GM18499 (cell line): ENCODE measurements at regions not wholly inside any gene's neighbourhood (a gene's known extent, or its start where the extent isn't known, plus 50 kb on each side); places are given as distances from the start of the nearest gene placed in this dataset.
"Not testable (repeated sequence)": the region's sequence is repeated elsewhere in the genome, so short reads cannot be mapped to it uniquely, and the experiment has no call there.

Experiments
- ATAC-seq: cut with Tn5 transposase; IDR thresholded peaks from one replicate; pipeline ENCODE4 v1.9.1; 2021; ENCODE audit warnings: moderate number of reproducible peaks; ENCODE audit not compliant: insufficient read depth, unreplicated experiment

DNA sequence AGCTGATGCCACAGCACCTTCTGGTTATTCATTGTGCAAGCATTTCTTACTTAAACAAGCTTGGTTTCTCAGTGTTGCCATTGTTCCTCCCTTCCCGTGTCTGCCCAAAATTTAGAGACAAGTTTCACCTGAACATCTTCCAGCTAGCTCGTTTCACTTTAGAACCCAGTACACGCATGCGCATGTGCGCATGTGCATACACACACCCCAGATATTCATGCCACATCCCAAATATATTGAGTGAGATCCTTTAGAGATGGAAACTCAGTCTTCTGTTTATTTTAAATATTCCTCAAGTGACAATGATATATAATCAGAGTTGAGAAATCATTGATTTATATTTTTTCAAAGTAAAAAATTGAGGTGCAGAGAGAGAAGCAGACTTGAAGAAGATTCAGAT, 147.6 kb downstream of the PLK2 start:
- no peak for ATAC-seq

DNA sequence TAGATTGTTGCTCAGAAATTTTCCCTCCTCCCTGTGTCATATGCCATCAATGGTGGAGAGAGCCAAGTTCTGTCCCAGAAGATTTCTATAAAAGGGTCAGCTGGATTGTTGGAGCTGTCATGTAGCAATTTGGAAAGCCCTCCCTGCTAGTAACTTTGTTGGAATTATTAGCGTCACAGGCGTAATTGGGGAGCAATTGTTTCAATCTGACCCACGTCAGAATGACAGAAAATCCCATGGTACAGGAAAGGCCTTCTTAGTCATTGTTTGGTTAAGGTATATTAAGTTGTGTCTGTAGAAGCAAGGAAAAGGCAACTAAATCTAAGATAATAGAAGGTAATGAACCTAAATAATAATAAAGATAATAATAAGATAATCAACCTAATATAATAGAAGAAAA, 148.4 kb downstream of the PLK2 start:
- ATAC-seq = no peak

DNA sequence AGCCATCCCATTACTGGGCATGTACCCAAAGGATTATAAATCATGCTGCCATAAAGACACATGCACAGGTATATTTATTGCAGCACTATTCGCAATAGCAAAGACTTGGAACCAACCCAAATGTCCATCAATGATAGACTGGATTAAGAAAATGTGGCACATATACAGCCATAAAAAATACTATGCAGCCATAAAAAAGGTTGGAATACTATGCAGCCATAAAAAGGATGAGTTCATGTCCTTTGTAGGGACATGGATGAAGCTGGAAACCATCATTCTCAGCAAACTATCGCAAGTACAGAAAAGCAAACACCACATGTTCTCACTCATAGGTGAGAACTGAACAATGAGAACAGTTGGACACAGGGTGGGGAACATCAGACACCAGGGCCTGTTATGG, 151.5 kb downstream of the PLK2 start:
- not testable (repeated sequence) for ATAC-seq

DNA sequence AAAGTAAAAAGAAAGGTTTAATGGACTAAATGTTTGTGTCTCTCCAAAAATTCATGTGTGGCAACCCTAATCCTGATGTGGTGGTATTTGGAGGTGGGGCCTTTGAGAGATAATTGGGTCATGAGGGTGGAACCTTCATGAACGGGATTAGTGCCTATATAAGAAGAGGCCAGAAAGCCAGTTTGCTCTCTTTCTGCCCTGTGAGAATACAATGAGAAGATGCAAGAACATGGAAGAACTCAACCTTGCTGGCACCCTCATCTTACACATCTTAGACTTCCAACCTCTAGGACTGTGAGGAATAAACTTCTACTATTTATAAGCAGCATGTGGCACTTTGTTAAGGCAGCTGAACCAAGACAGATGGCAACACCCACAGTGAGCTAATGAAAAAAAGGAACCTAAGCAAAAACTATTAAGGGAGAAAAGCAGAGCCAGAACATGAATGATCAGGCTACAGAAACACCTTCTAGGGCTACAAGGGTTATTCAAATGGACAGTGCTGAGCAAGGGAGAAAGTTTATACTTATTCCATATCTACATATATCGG, 159.5 kb downstream of the PLK2 start:
- ATAC-seq = no peak

DNA sequence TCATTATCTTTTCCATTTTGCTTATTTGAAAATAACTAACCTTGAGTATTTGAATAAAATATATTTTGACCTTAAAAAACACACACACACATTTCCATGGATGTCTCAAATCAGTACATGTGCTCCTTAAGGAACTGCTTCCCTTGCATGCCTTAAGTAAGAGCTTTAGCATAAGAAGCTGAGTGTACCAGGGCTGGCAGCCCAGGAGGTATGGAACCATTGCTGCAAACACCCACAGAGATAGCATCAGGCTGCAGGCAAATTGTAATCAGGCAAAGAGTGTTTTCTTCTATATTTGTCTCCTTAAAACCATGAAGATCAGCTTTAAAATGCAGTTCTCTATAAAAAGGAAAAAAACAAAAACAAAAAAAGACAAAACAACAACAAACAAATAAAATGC, 160.6 kb downstream of the PLK2 start:
- no peak for ATAC-seq

DNA sequence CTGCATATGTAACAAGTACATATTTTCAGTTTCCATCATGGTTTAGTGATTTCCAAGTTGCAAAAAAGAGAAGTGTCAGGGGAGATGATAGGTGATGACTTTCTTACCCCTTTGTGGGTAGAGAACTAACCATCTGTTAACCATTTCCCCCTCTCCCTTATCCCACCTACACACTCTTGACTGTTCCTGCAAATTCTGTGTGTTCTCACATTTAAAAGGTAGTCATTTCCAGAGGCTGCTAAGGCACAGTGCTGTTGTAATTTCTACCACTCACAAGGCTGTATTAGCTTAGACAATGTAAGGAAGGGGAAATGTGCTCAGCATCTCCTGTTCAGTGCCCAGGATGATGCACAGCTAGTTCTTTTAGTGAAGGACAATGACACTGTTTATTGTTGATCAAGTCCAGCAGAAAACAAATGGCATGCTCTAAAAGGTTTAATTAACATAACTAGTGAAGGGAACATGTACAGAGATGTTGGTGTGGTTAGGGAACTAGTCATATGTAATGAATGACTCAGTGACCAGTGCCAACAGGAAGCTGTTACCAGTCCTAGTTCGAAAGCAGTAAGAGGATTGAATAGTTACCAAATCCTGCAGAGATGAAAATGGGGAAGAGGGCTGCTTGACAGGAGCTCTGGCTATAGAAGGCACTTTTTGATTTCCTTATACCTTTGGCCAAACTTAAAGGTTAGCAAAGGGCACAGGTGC, 165.1 kb downstream of the PLK2 start:
- peak; percentile 52 for ATAC-seq

DNA sequence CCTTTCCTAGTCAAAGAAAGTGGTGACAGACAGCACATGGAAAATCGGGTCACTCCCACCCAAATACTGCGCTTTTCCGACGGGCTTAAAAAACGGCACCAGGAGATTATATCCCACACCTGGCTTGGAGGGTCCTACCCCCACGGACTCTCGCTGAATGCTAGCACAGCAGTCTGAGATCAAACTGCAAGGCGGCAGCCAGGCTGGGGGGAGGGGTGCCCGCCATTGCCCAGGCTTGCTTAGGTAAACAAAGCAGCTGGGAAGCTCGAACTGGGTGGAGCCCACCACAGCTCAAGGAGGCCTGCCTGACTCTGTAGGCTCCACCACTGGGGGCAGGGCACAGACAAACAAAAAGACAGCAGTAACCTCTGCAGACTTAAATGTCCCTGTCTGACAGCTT, 171.6 kb downstream of the PLK2 start:
- ATAC-seq = not testable (repeated sequence)

DNA sequence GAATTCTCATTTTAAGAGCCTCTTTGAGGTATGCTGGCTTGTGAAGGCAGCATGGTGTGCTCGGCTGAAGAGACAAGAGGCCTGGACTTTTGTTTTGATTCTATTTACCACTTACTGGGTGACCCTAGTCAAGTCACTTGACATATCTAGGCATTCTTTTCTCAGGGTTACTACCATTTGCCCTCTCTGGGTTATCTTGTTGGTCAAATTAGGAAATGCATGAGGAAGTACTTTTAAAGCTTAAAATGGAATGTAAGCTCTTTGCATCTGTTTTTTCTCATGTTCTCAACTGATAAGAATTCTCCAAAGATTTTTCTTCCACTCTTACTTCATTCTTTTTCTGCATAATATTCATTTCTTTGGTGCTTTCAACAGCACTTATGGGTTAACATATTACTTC, 173.1 kb downstream of the PLK2 start:
- ATAC-seq = no peak

DNA sequence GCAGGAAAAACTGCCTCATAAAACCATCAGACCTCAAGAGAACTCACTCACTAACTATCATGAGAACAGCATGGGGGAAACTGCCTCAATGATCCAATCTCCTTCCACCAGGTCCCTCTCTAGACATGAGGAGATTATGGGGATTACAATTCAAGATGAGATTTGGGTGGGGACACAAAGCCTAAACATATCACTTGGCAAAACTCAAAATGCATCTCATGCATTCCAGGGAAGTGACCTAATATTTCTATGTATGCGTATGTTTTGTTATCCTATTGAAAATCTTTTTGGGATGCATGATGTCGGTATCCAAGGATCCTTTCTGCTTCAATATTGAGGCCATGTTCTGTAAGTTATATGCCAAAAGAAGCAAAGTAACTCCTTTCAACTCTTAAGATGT, 174.0 kb downstream of the PLK2 start:
- ATAC-seq = no peak

DNA sequence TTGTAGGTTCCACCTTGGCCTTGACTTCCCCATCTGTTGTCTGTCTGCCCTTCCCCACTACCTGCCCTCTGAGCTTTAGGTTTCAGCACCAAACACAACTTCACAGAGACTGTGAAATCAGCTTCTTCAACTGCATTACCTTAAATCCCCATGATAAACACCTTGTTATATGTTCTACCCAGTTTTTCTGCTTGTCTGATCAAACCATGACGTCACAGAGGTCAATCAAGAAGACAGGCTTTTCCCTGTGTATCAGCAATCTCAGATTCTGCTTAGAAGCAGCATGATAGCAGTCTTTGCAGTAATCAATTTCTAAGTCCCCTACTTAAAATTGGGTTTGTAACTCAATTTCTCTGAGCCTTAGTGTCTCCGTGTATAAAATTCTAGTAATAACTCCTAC, 175.0 kb downstream of the PLK2 start:
- ATAC-seq = no peak

DNA sequence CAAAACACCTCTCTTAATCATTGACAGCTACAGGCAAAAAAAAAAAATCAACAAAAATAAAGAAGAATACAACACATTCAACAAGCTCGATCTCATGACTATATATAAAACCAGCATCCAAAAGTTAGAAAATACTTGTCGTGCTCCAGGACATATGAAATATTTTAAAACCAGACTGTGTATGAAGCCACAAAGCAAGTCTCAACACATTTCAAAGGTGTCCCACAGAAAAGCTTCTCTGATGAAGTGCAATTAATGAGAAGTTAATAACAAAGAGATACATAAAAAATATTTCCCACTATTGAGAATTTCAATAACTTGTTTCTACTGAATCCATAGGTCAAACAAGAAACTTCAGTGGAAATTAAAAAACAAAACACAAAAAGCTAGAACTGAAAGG, 178.7 kb downstream of the PLK2 start:
- no peak for ATAC-seq

DNA sequence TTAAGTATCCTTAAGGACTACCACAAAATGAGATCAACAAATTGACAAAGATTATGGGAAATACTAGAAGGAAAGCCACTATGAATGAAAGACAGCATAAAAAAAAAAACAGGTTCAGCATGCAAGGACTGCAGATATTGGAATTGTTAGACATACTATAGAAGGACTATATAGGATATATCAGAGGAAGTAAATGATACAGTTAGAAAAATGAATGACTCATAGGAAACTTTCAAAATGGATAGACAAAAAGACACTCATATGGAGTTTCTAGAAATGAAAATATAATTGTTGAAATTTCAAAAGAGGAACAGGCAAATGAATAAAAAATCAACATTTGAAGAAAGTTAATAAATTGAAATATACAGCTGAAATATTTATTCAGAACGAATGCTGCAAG, 180.6 kb downstream of the PLK2 start:
- ATAC-seq = no peak

DNA sequence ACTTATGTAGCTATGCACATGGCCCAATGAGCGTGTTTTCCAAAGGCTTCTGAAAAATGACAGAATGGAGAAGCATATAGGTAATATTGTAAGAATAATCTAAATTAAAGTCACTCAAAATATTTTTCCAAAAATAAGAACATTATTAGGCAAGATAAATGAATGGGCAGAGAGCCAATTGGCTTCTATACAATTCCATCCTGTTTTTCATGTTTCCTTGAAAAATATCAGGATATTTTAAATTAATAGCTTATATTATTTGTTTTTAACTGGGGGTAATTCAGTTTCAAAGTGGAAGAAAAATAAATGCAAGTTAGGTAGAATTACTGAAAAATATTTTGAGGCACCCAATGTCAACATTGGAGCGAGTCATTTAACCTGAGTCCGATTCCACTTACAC, 183.5 kb downstream of the PLK2 start:
- no peak for ATAC-seq

DNA sequence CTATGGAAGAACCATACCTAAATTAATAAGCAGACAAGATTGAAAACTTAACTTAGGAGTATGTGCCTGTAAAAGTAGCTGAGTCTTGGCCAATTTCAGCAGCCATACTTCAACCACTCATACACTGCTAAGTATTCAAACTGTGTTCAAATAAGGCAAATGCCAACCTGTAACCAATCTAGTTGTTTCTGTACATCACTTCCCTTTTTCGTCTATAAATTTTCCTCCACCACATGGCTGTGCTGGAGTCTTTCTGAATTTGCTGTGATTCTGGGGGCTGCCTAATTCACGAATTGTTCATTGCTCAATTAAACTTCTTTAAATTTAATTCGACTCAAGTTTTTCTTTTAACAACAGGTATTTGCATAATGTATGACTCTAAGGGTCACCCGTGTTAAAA, 184.4 kb downstream of the PLK2 start:
- ATAC-seq = no peak

DNA sequence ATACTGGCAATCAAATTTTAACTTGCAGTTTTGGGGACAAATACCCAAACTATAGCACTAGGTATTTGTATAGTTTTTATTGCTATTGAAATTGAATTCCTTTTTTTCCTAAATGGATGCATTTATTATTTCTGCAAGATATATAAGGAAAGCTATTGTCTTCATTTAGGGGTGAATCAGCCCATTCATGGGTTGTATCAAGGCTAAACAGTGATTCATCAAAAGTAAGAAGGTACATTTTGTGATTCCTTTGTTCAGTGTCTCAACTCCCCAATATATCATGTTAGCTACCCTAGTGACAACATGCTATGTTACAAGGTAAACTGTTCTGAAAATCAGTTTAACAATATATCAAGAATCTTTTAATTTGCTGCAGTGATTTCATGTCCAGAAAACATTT, 185.7 kb downstream of the PLK2 start:
- ATAC-seq = no peak

DNA sequence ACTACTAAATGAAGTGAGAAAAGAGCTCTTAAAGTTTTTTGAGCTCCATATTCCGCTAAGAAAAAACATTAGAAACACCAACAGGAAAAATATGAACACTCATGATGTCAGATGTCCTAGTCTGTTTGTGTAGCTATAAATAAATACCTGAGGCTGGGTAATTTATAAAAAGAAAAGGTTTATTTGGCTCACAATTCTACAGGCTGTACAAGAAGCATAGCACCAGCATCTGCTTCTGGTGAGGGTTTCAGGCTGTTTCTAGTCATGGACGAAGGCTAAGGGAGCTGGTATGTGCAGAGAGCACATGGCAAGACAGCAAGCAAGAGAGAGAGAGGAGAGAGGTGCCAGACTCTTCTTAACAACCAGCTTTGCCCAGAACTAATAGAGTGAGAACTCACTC, 186.2 kb downstream of the PLK2 start:
- ATAC-seq = no peak

DNA sequence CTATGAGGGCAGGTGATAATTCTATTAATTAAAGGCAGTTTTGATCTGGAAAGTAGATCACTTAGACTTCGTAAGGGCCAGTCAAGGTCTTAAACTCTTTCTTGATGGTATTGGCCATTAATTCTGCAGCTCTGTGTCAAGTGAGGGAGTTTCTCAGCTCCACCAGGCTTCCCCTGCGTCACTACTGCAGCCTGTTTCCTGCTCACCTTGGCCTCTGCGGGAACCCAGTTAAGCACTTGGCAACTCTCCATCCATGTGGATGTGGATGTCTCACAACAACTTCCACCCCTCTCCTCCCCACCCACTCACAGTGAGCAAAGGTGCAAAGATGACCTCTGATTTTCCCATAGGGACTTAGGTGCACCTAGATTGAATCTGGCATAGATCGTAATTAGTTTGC, 191.6 kb downstream of the PLK2 start:
- ATAC-seq = no peak

DNA sequence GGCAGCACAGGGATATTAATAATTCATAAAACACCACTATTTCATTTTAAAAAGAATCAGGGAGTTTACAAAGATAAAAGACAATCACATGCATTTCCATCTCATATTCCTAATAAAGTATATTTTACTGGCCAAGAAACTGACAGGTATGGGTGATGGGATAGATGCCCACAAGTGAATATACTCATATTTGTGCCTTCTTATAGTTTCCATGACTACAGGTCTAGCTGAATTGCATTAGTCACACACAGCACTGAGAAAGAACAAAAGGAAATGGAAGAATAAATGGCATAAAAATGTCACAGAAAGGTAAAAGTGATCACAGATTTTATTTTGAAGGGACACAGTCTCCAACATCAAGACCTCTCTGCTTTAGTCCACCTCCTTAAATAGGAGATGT, 193.5 kb downstream of the PLK2 start:
- no peak for ATAC-seq

DNA sequence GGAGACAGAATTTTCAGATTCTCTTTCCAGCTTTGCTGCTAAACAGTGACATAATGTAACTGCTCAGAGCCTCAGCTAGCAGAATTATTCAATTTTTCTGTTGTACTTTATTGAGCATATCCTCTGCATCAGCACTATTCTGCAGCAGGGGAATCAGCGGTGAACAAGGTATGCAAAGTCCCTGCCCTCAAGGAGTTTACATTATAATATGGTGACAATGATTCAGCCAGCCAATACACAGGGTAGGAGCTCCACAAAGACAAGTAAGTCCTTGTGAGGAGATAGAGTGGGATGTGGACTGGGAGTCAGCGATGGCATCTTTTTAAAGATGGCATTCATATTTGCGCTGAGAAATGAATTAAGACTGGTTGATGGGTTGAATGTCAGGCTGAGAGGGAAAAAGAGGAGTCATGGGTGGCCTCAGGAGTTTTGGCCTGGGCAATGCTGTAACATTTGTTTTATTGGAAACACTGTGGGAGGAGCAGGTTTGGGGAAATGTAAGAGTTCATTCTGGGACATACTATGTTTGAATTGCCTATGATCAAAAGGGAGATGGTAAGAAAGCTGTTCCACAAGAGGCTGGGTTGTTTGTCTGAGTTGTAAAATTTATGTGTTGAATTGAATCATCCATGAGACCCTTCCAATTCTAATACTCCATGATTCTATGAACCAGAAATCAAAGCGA, 194.5 kb downstream of the PLK2 start:
- ATAC-seq = no peak

DNA sequence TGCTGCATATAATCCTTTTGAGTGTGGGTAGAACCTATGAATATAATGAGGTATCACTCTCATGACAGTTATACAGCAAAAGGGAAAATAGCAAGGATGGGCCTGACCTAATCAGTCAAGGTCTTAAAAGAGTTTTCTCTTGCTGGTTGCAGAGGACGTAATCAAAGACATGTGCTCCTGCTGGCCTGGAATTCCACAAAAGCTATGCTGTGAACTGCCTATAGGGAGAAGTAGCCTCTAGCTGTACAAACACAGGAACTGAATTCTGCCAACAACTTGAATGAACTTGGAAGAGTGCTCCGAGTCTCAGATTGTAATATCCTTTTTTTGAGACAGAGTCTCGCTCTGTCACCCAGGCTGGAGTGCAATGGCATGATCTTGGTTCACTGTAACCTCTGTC, 195.6 kb downstream of the PLK2 start:
- no peak for ATAC-seq

DNA sequence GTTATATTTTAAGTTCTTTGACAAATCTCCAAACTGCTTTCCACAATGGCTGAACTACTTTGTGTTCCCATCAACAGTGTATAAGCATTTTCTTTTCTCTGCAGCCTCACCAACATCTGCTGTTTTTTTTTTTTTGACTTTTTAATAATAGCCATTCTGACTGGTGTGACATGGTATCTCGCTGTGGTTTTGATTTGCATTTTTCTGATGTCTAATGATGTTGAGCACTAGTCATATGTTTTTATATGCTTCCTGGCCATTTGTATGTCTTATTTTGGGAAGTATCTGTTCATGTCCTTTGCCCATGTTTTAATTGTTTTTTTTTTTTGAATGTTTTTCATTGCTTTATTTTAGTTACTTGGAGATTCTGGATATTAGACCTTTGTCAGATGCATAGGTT, 196.6 kb downstream of the PLK2 start:
- ATAC-seq = no peak

DNA sequence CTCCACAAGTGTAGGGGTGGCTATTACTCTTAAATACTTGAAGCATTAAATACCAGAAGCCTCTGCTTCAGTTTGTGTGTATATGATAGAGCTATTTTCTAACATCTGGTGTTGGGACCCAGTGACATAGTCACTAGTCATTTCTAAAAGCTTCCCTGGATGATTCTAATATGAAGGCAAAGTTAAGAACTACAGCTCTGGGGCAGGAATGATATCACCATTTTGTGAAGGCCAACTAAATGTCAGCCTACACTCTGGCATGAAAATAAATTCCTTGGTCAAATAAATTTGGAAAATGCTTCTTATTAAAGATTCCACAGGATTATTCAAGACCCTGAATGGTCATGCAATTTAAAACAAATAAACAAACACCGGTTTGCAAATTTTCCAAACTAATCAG, 197.7 kb downstream of the PLK2 start:
- no peak for ATAC-seq
